H9 (cell line): ENCODE measurements at regions not wholly inside any gene's neighbourhood (a gene's known extent, or its start where the extent isn't known, plus 50 kb on each side); places are given as distances from the start of the nearest gene placed in this dataset.

Source experiments
- DNase-seq: peaks from one replicate; pipeline ENCODE4 v3.0.0-alpha.2; 2017
- H2AFZ ChIP-seq: one replicate; pipeline ENCODE4 v1.6.1; 2013; ENCODE audit warnings: mild to moderate bottlenecking, low read length, control low read depth, moderate library complexity
- H2AK5ac ChIP-seq: 2 replicates; pipeline ENCODE4 v1.6.1; 2013; ENCODE audit warnings: low read length, control low read depth, mixed read lengths; ENCODE audit not compliant: insufficient read length
- H2BK120ac ChIP-seq: one replicate; pipeline ENCODE4 v1.6.1; 2013; ENCODE audit warnings: low read depth, mild to moderate bottlenecking, low read length, control low read depth, inconsistent platforms; ENCODE audit not compliant: poor library complexity, severe bottlenecking
- H2BK12ac ChIP-seq: 2 replicates; pipeline ENCODE4 v1.6.1; 2013; ENCODE audit warnings: low read length, control low read depth, mixed read lengths, low read depth; ENCODE audit not compliant: insufficient read length
- H2BK15ac ChIP-seq: 2 replicates; pipeline ENCODE4 v1.6.1; 2013; ENCODE audit warnings: low read depth, low read length, control low read depth
- H2BK20ac ChIP-seq: one replicate; pipeline ENCODE4 v1.6.1; 2013; ENCODE audit warnings: low read depth, mild to moderate bottlenecking, low read length, control low read depth, inconsistent platforms; ENCODE audit not compliant: poor library complexity, severe bottlenecking
- H2BK5ac ChIP-seq: 2 replicates; pipeline ENCODE4 v1.6.1; 2013; ENCODE audit warnings: low read length, control low read depth, mixed read lengths; ENCODE audit not compliant: insufficient read length
- H3K14ac ChIP-seq: 2 replicates; pipeline ENCODE4 v1.6.1; 2013; ENCODE audit warnings: low read length, control low read depth; ENCODE audit not compliant: insufficient read depth
- H3K18ac ChIP-seq: 2 replicates; pipeline ENCODE4 v1.6.1; 2013; ENCODE audit warnings: low read depth, mild to moderate bottlenecking, mixed read lengths, low read length, control low read depth; ENCODE audit not compliant: insufficient read length
- H3K23ac ChIP-seq: 2 replicates; pipeline ENCODE4 v1.6.1; 2013; ENCODE audit warnings: low read length, control low read depth, mixed read lengths, low read depth; ENCODE audit not compliant: insufficient read length
- H3K23me2 ChIP-seq: 2 replicates; pipeline ENCODE4 v1.6.1; 2013; ENCODE audit warnings: low read depth, mild to moderate bottlenecking, mixed read lengths, low read length, control low read depth; ENCODE audit not compliant: insufficient read length, poor library complexity, severe bottlenecking
- H3K27ac ChIP-seq: 2 replicates; pipeline ENCODE4 v1.5.1; 2013; ENCODE audit warnings: low read length, control low read depth, mixed read lengths, low read depth; ENCODE audit not compliant: insufficient read length
- H3K27me3 ChIP-seq: 2 replicates; pipeline ENCODE4 v1.6.1; 2013; ENCODE audit warnings: low read length, control low read depth, inconsistent platforms; ENCODE audit not compliant: insufficient read depth
- H3K4ac ChIP-seq: 2 replicates; pipeline ENCODE4 v1.6.1; 2013; ENCODE audit warnings: low read depth, mild to moderate bottlenecking, control low read depth, inconsistent platforms, low read length, moderate library complexity
- H3K4me1 ChIP-seq: 2 replicates; pipeline ENCODE4 v1.6.1; 2013; ENCODE audit warnings: low read length, control low read depth, inconsistent platforms; ENCODE audit not compliant: insufficient read depth
- H3K4me2 ChIP-seq: 2 replicates; pipeline ENCODE4 v1.6.1; 2013; ENCODE audit warnings: low read length, control low read depth, mixed read lengths; ENCODE audit not compliant: insufficient read length, insufficient read depth
- H3K56ac ChIP-seq: 2 replicates; pipeline ENCODE4 v1.6.1; 2013; ENCODE audit warnings: low read depth, mild to moderate bottlenecking, mixed read lengths, low read length, control low read depth; ENCODE audit not compliant: insufficient read length
- H3K79me1 ChIP-seq: 2 replicates; pipeline ENCODE4 v1.6.1; 2013; ENCODE audit warnings: low read depth, mild to moderate bottlenecking, moderate library complexity, low read length, control low read depth, inconsistent platforms; ENCODE audit not compliant: insufficient read depth, poor library complexity, severe bottlenecking
- H3K79me2 ChIP-seq: 2 replicates; pipeline ENCODE4 v1.6.1; 2013; ENCODE audit warnings: low read length, control low read depth, inconsistent platforms; ENCODE audit not compliant: insufficient read depth
- H3K9ac ChIP-seq: 2 replicates; pipeline ENCODE4 v1.6.1; 2013; ENCODE audit warnings: low read length, control low read depth, mixed read lengths; ENCODE audit not compliant: insufficient read length; ENCODE audit errors: extremely low read depth
- H3K9me3 ChIP-seq: one replicate; pipeline ENCODE4 v1.6.1; 2013; ENCODE audit warnings: low read depth, low read length, inconsistent platforms; ENCODE audit not compliant: control insufficient read depth
- H3T11ph ChIP-seq: one replicate; pipeline ENCODE4 v1.6.1; 2013; ENCODE audit warnings: mild to moderate bottlenecking, low read length, control low read depth, inconsistent platforms
- H4K20me1 ChIP-seq: one replicate; pipeline ENCODE4 v1.6.1; 2013; ENCODE audit not compliant: control insufficient read depth, insufficient read length, insufficient read depth
- H4K5ac ChIP-seq: 2 replicates; pipeline ENCODE4 v1.6.1; 2013; ENCODE audit warnings: low read depth, mild to moderate bottlenecking, mixed read lengths, low read length, control low read depth; ENCODE audit not compliant: insufficient read length
- H4K8ac ChIP-seq: replicated peaks from 2 replicates; pipeline ENCODE4 v1.6.1; 2013; ENCODE audit warnings: low read length, control low read depth, mixed read lengths, low read depth; ENCODE audit not compliant: insufficient read length
- H4K91ac ChIP-seq: 2 replicates; pipeline ENCODE4 v1.6.1; 2013; ENCODE audit warnings: low read depth, mild to moderate bottlenecking, moderate library complexity, mixed read lengths, low read length, control low read depth; ENCODE audit not compliant: insufficient read length
- H3K27ac Mint-ChIP-seq, 3 experiments: 2 replicates in 2 of 3; 3 replicates in 1 of 3; pipeline ENCODE4 v1.8.0; 2020 to 2021; ENCODE audit warnings: mixed read lengths in 3 of 3, mild to moderate bottlenecking in 1 of 3, moderate library complexity in 1 of 3
- H3K27me3 Mint-ChIP-seq: 2 replicates; pipeline ENCODE4 v1.8.0; 2021; ENCODE audit warnings: low read depth, mild to moderate bottlenecking, moderate library complexity, mixed read lengths
- H3K36me3 Mint-ChIP-seq, 3 experiments: 2 replicates in 2 of 3; 3 replicates in 1 of 3; pipeline ENCODE4 v1.8.0; 2020 to 2021; ENCODE audit warnings: low read depth in 3 of 3, mixed read lengths in 3 of 3; ENCODE audit not compliant: insufficient read depth in 1 of 3
- H3K4me1 Mint-ChIP-seq, 2 experiments: 2 replicates each; pipeline ENCODE4 v1.8.0; 2020; ENCODE audit warnings: mixed read lengths in 2 of 2
- H3K4me3 Mint-ChIP-seq, 2 experiments: 2 replicates in 1 of 2; 3 replicates in 1 of 2; pipeline ENCODE4 v1.8.0; 2020 to 2021; ENCODE audit warnings: mild to moderate bottlenecking in 2 of 2, mixed read lengths in 2 of 2, moderate library complexity in 1 of 2
- H3K9me3 Mint-ChIP-seq, 2 experiments: 2 replicates in 1 of 2; 3 replicates in 1 of 2; pipeline ENCODE4 v1.8.0; 2020; ENCODE audit warnings: mild to moderate bottlenecking in 2 of 2, mixed read lengths in 2 of 2, moderate library complexity in 1 of 2
- CTCF ChIP-seq: fragments of 200-600 bp; sonication (generic); conservative IDR thresholded peaks from 3 replicates; pipeline ENCODE4 v1.8.0; 2021; ENCODE audit warnings: antibody characterized with exemption, mild to moderate bottlenecking
- WGBS: extraction: QIAGEN DNeasy Blood & Tissue Kit; methylation state at CpG from one replicate; pipeline ENCODE4 v1.1.7; 2013; ENCODE audit warnings: missing lambda C conversion rate, low lambda C conversion rate, mixed read lengths; ENCODE audit not compliant: insufficient read length; ENCODE audit errors: extremely low coverage; 5-methylcytosine and 5-hydroxymethylcytosine counted together

GRCh38 chr21:32947736-32948135 lies 78.0 kb upstream of the OLIG2 start:
- no peaks in the 10 kb centered on the region for H3K36me3 Mint-ChIP-seq

More at GRCh38 chr21:32947736-32948135, 78.0 kb upstream of the OLIG2 start:
- Histone ChIP-seq H2AFZ (no peak overlapping the region), H3K79me2 (no peaks in the 10 kb centered on the region), H3K14ac (no peak overlapping the region), H3K4me1 (no peaks in the 10 kb centered on the region), H4K20me1 (no peaks in the 10 kb centered on the region), H3T11ph (no peak overlapping the region), H3K4ac (no peak overlapping the region), H3K18ac (no peak overlapping the region), H2BK5ac (no peak overlapping the region), H2AK5ac (no peak overlapping the region), H2BK20ac (no peak overlapping the region), H3K27me3 (no peaks in the 10 kb centered on the region), H2BK120ac (no peak overlapping the region), H3K23me2 (no peaks in the 10 kb centered on the region), H3K4me2 (no peak overlapping the region), H4K5ac (no peak overlapping the region), H3K23ac (no peak overlapping the region), H3K9me3 (no peaks in the 10 kb centered on the region), H3K9ac (no peak overlapping the region), H3K79me1 (no peaks in the 10 kb centered on the region), H4K8ac (no peak overlapping the region), H2BK15ac (no peak overlapping the region), H2BK12ac (no peak overlapping the region), H4K91ac (no peak overlapping the region), H3K27ac (no peak overlapping the region), H3K56ac (no peak overlapping the region)
- peaks cover 35 to 36% of the 10 kb centered on the region in 2 experiments for H3K4me1 Mint-ChIP-seq
- no peak overlapping the region for H3K4me3 Mint-ChIP-seq
- H3K27me3 Mint-ChIP-seq, result peaks cover 5% of the 10 kb centered on the region
- DNase-seq, result no peak
- no peak overlapping the region for H3K27ac Mint-ChIP-seq
- no peaks in the 10 kb centered on the region for H3K9me3 Mint-ChIP-seq
- WGBS, result no CpG with 5 or more reads among the region's 1 CpG
- no peak for TF ChIP-seq CTCF
